HepG2 (cell line): ENCODE measurements at regions not wholly inside any gene's neighbourhood (a gene's known extent, or its start where the extent isn't known, plus 50 kb on each side); places are given as distances from the start of the nearest gene placed in this dataset.

Source experiments
- AKAP8 ChIP-seq: sonication (generic); formaldehyde crosslinking; IDR thresholded peaks from 2 replicates; pipeline ENCODE4 v1.5.1; 2020; ENCODE audit warnings: mild to moderate bottlenecking, missing genetic modification reagents
- ARID2 ChIP-seq: sonication (generic); formaldehyde crosslinking; IDR thresholded peaks from 2 replicates; pipeline ENCODE4 v1.8.1; 2022; ENCODE audit warnings: mild to moderate bottlenecking, missing genetic modification reagents, borderline replicate concordance
- ARID3A ChIP-seq: IDR thresholded peaks from 2 replicates; pipeline ENCODE4 v1.6.1; 2012; ENCODE audit warnings: low read depth, low read length, improper control_type of control experiment
- FOXA3 ChIP-seq: IDR thresholded peaks from 2 replicates; pipeline ENCODE4 v1.6.1; 2016; ENCODE audit warnings: missing genetic modification reagents, missing compliant biosample characterization
- GPBP1L1 ChIP-seq: sonication (generic); formaldehyde crosslinking; IDR thresholded peaks from 2 replicates; pipeline ENCODE4 v1.5.0; 2020; ENCODE audit warnings: mild to moderate bottlenecking, missing genetic modification reagents
- MYC ChIP-seq: sonication (generic); formaldehyde crosslinking; IDR thresholded peaks from 2 replicates; pipeline ENCODE4 v1.9.0; 2021; ENCODE audit warnings: missing genetic modification reagents, borderline replicate concordance
- NPAS2 ChIP-seq: sonication (generic); formaldehyde crosslinking; IDR thresholded peaks from 2 replicates; pipeline ENCODE4 v1.8.0; 2022; ENCODE audit warnings: mild to moderate bottlenecking, missing genetic modification reagents, borderline replicate concordance
- PLRG1 ChIP-seq: fragments of 450-650 bp; conservative IDR thresholded peaks from 2 replicates; pipeline ENCODE4 v1.6.1; 2016
- RFXANK ChIP-seq: IDR thresholded peaks from 2 replicates; pipeline ENCODE4 v1.6.1; 2016
- SALL1 ChIP-seq: sonication (generic); formaldehyde crosslinking; IDR thresholded peaks from 2 replicates; pipeline ENCODE4 v1.8.0; 2022; ENCODE audit warnings: mild to moderate bottlenecking, missing genetic modification reagents
- SMAD9 ChIP-seq: sonication (generic); formaldehyde crosslinking; IDR thresholded peaks from 2 replicates; pipeline ENCODE4 v1.5.1; 2020; ENCODE audit warnings: mild to moderate bottlenecking, missing genetic modification reagents
- THAP9 ChIP-seq: sonication (generic); formaldehyde crosslinking; IDR thresholded peaks from 2 replicates; pipeline ENCODE4; 2020; ENCODE audit warnings: missing genetic modification reagents, mild to moderate bottlenecking, borderline replicate concordance
- XRCC5 ChIP-seq: fragments of 200-400 bp; formaldehyde crosslinking; optimal IDR thresholded peaks from 2 replicates; pipeline ENCODE3; 2017; ENCODE audit warnings: mild to moderate bottlenecking, low read length
- ZMYM3 ChIP-seq: sonication (generic); formaldehyde crosslinking; IDR thresholded peaks from 2 replicates; pipeline ENCODE4 v1.5.1; 2020; ENCODE audit warnings: mild to moderate bottlenecking, missing genetic modification reagents
- ZNF335 ChIP-seq: sonication (generic); formaldehyde crosslinking; IDR thresholded peaks from 2 replicates; pipeline ENCODE4 v1.4.0; 2020; ENCODE audit warnings: missing genetic modification reagents
- ZNF337 ChIP-seq: sonication (generic); formaldehyde crosslinking; IDR thresholded peaks from 2 replicates; pipeline ENCODE4 v1.5.1; 2020; ENCODE audit warnings: missing genetic modification reagents, low read depth, mild to moderate bottlenecking, borderline replicate concordance
- ZNF746 ChIP-seq: sonication (generic); formaldehyde crosslinking; IDR thresholded peaks from 2 replicates; pipeline ENCODE4 v1.8.0; 2022; ENCODE audit warnings: mild to moderate bottlenecking, missing genetic modification reagents
- ZSCAN30 ChIP-seq: sonication (generic); formaldehyde crosslinking; IDR thresholded peaks from 2 replicates; pipeline ENCODE4 v1.5.0; 2020; ENCODE audit warnings: mild to moderate bottlenecking, missing genetic modification reagents
- TF ChIP-seq, protein P1 (sequence below): sonication (generic); formaldehyde crosslinking; IDR thresholded peaks from 2 replicates; pipeline ENCODE4 v1.4.0; 2020; ENCODE audit warnings: missing genetic modification reagents
- TF ChIP-seq, protein P2 (sequence below): sonication (generic); formaldehyde crosslinking; IDR thresholded peaks from 2 replicates; pipeline ENCODE4 v1.8.1; 2023; ENCODE audit warnings: mild to moderate bottlenecking, missing genetic modification reagents
- TF ChIP-seq, protein P3 (sequence below): sonication (generic); formaldehyde crosslinking; conservative IDR thresholded peaks from 2 replicates; pipeline ENCODE4 v1.4.0; 2020; ENCODE audit warnings: missing genetic modification reagents

GRCh38 chr4:81954271-81954670 lies 419.5 kb downstream of the HNRNPD start (continued):
- TF ChIP-seq ARID3A (no peak), SMAD9 (CRISPR knock-in tag) (no peak), ZNF335 (CRISPR knock-in tag) (no peak), FOXA3 (CRISPR knock-in tag) (no peak), MYC (CRISPR knock-in tag) (no peak), XRCC5 (no peak), SALL1 (CRISPR knock-in tag) (no peak), ZNF337 (CRISPR knock-in tag) (no peak), ZMYM3 (CRISPR knock-in tag) (no peak), ARID2 (no peak), THAP9 (no peak), ZSCAN30 (CRISPR knock-in tag) (no peak), GPBP1L1 (no peak), ZNF746 (CRISPR knock-in tag) (no peak), NPAS2 (no peak), AKAP8 (no peak), PLRG1 (no peak), RFXANK (CRISPR knock-in tag) (no peak)
- TF ChIP-seq, protein P1, sequence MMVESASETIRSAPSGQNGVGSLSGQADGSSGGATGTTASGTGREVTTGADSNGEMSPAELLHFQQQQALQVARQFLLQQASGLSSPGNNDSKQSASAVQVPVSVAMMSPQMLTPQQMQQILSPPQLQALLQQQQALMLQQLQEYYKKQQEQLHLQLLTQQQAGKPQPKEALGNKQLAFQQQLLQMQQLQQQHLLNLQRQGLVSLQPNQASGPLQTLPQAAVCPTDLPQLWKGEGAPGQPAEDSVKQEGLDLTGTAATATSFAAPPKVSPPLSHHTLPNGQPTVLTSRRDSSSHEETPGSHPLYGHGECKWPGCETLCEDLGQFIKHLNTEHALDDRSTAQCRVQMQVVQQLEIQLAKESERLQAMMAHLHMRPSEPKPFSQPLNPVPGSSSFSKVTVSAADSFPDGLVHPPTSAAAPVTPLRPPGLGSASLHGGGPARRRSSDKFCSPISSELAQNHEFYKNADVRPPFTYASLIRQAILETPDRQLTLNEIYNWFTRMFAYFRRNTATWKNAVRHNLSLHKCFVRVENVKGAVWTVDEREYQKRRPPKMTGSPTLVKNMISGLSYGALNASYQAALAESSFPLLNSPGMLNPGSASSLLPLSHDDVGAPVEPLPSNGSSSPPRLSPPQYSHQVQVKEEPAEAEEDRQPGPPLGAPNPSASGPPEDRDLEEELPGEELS (CRISPR knock-in tag): no peak
- TF ChIP-seq, protein P2, sequence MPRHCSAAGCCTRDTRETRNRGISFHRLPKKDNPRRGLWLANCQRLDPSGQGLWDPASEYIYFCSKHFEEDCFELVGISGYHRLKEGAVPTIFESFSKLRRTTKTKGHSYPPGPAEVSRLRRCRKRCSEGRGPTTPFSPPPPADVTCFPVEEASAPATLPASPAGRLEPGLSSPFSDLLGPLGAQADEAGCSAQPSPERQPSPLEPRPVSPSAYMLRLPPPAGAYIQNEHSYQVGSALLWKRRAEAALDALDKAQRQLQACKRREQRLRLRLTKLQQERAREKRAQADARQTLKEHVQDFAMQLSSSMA: no peak
- TF ChIP-seq, protein P3, sequence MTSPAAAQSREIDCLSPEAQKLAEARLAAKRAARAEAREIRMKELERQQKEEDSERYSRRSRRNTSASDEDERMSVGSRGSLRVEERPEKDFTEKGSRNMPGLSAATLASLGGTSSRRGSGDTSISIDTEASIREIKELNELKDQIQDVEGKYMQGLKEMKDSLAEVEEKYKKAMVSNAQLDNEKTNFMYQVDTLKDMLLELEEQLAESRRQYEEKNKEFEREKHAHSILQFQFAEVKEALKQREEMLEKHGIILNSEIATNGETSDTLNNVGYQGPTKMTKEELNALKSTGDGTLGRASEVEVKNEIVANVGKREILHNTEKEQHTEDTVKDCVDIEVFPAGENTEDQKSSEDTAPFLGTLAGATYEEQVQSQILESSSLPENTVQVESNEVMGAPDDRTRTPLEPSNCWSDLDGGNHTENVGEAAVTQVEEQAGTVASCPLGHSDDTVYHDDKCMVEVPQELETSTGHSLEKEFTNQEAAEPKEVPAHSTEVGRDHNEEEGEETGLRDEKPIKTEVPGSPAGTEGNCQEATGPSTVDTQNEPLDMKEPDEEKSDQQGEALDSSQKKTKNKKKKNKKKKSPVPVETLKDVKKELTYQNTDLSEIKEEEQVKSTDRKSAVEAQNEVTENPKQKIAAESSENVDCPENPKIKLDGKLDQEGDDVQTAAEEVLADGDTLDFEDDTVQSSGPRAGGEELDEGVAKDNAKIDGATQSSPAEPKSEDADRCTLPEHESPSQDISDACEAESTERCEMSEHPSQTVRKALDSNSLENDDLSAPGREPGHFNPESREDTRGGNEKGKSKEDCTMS (CRISPR knock-in tag): no peak
